Raji (cell line): ENCODE measurements at regions not wholly inside any gene's neighbourhood (a gene's known extent, or its start where the extent isn't known, plus 50 kb on each side); places are given as distances from the start of the nearest gene placed in this dataset.

Experiments used
- POLR2A ChIP-seq: IDR thresholded peaks from 2 replicates; pipeline ENCODE4 v1.6.1; 2011; ENCODE audit warnings: low read depth, low read length, control low read depth; ENCODE audit not compliant: insufficient read depth

- no peak for TF ChIP-seq POLR2A
Measured at GRCh38 chr1:58255192-58255591, 291.3 kb downstream of the OMA1 start.

DNA sequence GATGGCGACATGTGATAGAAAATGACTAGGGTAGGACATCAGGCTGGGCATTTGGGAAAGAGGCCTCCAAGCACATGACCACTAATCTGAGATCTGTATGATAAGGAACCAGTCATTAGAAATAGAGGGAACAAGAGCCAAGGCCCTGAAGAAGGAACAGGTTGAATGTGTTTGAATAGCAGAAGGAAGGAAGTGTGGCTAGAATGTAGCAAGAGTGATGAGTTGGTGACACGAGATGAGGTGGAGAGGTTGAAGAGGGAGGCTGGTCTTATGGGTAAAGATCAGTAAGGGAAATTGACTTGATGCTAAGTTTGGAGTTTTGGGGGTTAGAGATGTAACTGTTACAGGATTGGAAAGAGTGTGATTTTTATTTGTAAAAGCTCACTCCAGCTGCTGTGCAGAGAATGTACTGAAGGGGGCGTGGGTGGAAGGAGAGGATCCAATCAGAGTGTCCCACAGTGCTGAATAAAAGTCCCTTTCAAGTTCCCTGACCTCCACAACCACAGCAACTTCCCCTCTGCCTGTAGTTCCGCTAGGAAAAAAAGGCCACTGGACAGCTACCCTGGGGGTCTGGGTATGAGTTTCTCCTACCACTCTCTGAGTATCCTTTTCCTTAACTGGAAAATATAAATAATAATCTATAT is 295.0 kb downstream of the OMA1 start:
- no peak for TF ChIP-seq POLR2A

GRCh38 chr1:58250587-58250948 is 296.0 kb downstream of the OMA1 start:
- TF ChIP-seq POLR2A, result no peak

DNA sequence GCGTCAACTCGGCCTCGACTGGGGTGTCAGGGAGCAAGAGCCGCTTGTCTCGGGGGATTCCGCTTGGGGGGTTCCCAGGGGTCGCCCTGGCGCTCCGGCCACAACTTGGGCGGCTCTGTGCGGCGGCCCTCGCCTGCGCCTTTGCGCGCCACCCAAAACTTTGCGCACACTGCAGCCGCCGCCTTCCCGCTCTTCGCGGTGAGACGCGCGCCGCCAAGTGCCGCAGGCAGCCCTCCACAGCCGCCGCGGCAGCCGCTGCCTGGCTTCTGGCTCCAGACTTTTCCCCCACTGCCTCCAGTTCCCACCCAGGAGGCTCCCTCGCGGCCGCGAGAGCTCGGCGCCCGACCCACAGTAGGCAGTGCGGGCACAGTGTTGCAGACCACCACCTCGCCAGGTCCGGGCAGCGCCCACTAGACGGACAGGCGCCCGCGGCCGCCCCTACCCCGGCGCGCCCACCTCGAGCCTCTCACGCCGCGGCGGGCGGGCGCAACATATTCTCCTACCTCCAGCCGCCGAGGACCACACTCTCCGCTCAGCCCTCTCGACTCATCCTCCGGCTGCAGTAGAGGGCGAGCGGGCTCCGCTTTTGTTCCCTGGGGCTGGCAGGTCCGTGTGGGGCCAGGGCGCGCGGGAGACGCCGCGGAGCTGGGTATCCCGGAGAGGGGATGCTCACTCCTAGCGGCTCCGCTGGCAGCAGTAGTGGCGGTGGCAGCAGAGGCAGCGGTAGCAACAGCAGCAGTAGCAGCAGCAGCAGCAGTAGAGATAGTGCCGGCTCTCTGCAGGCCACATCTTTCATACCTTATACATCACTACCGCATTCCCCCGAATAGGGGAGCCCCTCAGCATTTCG is 296.6 kb downstream of the OMA1 start:
- no peak for TF ChIP-seq POLR2A

DNA sequence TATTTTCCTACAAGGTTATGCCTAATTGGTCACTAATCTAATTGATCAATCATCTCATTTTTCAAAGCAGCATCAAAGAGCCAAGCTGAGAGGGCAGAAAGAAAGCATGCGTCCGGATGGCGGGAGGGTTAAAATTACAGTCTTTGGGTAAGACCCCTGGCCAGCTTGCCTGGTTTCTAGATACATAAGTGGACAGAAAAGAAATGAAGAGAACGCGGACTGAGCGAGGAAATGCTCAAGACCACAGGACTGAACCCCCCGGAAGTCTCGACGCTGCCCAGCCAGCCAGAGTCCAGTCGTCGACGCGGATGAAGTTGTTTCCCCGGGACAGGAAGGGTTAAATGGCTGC is 297.2 kb downstream of the OMA1 start:
- TF ChIP-seq POLR2A, result no peak

DNA sequence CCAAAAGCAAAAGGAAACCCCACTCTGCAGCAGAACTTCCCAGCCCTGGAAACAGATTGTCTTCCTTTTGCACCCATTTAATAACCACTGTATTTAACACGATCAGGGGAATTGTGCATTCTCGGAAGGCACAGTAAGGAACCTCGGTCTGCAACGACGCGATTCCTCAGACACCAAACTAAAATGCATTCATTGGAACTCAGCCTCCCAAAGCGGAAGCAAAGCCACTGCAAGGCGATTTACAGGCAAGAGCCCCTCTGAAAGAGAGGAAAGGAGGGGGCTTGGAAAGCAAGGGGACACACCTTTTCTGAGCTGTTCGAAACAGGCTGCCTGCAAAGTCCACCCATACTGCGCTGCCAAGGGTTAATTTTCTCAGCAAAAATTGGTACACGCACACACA is 297.7 kb downstream of the OMA1 start:
- TF ChIP-seq POLR2A, result no peak

DNA sequence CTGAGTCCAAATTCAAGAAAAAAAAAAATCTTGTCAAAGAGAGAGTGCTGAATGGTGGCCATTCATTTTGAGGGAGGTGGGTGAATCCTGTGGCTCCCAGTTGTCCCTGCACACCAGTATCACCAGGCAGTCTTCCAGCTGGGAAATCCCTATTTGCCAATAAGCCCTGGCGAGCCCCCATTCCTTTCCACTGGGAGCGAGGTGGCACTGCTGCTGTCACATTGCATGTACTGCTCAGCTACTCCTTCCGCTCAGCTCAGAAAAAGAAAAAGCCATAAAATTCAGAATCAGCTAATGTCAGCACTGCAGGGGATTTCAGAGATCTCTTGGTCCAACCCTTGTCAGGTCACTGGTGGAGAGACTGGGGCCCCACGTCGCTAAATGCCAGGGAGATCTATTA is 298.5 kb downstream of the OMA1 start:
- no peak for TF ChIP-seq POLR2A

DNA sequence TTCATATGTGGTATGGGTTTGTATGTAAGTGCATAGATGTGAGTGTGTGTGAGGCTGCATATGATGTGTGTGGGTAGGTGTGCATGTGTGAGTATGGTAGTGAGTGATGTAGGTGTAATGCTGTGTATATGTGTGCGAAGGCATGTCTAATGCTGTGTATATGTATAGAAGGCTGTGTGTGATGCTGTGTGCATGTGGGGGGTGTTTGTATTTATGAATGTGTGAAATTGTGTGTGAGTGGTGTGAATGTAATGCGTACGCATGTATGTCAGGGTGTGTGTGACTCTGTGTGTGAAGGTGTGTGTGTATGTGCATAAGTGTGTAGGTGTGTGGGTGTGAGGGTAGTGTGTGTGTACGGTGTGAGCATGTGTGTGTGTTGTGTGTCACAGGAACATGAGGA is 300.0 kb downstream of the OMA1 start:
- TF ChIP-seq POLR2A, result no peak

DNA sequence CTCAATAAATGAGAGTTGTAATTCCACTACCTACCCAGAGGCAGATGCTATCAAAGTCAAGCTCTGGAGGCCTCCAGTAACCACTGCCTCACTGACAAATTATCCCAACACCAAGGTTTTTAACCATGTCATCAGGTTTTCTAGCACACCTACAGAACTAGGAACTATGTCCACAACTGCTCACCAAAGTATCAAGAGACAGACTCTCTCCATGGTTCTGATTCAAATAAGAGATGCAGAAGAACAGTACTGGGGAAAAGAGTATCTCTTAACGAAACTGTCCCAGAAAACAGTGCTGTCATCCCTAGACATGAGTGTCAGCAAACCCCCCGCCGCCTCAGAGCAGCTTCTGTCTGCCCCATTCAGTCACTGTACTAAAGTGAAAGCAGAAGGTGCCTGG is 301.7 kb downstream of the OMA1 start:
- no peak for TF ChIP-seq POLR2A

DNA sequence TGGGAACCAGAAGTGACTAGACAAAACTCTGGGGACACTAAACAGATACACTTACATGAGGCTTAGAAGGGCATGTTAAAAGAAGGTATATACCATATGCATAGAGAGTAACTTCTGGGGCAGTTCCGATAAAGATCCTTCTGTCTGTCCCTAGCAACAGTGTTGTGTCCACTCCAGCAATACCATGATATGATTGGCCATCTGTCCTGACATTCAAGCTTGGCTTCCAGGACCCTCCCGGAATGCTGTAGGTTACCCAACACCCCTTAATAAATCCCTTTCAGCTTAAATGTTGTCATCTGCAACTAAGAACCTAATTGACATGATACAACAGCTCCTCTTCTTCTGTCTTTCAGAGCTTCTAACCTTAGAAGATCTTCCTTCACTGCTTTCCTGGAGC is 307.7 kb downstream of the OMA1 start:
- TF ChIP-seq POLR2A, result no peak

DNA sequence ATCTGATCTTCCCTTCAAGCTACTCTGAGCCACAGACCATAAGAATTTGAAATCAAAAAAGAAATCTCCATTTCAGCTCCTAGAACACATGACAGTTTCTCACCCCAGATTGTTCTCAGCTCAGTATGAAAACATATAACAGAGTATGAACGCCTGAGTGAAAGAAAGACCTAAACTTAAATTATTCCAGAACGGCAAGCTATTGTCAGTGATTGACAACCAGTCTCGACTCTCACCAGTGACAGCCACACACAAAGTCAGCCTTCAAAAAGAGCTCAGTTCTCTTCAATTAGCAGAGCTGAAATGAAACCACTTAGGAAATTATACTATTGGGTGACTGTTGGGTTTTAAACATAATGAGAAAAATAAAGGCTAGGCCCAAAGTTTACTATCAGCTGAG is 312.8 kb downstream of the OMA1 start:
- TF ChIP-seq POLR2A, result no peak

DNA sequence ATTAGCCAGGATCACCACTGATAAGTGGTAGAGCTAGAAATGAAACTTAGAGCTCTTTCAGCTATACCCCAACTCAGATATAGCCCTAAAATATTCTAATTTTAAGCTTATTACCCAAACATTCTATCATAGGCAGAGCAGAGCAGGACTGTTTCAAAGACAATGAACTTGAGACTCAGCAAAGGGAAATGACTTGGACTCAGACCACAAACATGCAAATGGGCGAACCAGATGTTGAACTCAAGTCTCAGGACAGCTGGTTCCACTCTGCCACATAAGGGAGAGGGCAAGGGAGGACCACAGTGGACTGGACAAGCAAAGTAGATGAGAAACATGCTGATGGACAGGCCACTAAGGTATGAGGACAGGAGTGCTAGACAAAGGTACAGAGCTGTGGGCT is 315.3 kb downstream of the OMA1 start:
- no peak for TF ChIP-seq POLR2A

DNA sequence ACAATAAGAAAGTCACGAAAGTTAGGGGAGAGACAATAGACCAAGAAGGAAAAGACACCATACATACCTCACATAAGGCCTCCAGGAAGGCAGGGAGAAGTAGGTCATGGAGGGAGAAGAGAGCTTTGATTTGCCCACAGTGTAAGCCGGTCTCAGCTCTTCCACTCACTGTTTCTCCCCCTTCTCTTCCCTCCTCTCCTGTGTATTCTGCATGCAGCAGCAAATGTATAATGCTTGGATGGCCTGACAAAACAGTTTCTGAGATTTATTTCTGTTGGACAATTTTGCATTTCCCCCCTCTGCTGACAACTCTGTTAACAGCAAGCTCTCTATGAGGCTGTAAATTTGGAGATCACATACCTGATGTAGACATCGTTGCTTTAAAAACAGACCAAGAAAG is 318.9 kb downstream of the OMA1 start:
- no peak for TF ChIP-seq POLR2A

DNA sequence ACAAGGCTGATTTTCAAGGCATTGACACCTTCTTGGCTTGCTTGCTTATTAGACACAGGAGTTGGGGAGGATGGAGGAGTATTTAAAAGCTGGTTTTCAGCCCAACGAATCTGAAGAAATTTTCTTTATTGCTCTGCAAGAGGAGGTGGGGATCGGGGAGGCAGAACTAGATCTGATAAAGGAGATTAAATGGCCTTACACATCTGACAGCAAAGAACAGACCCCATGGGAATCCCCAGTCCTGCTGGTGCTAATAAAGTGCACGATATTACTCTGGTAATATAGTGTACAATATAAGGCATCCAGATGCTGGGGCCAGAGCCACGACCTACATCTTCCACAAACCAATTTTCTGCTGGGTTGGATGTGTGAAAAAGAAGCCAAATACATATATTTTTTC is 323.0 kb downstream of the OMA1 start:
- TF ChIP-seq POLR2A, result no peak

- no peak for TF ChIP-seq POLR2A
Measured at GRCh38 chr1:58220836-58221472, 325.6 kb downstream of the OMA1 start.

GRCh38 chr1:58214674-58215073 is 331.9 kb downstream of the OMA1 start:
- no peak for TF ChIP-seq POLR2A
